Mesenchymal stem cell (in vitro differentiated cells and primary cell): ENCODE measurements at regions not wholly inside any gene's neighbourhood (a gene's known extent, or its start where the extent isn't known, plus 50 kb on each side); places are given as distances from the start of the nearest gene placed in this dataset.

ENCODE experiments used
- DNase-seq: peaks from one replicate; pipeline ENCODE4 v3.0.0-alpha.2; 2013
- H2AFZ ChIP-seq: one replicate; pipeline ENCODE4 v1.6.1; 2013; ENCODE audit warnings: low read depth, mild to moderate bottlenecking, control low read depth, inconsistent platforms, low read length, moderate library complexity
- H2AK5ac ChIP-seq: 2 replicates; pipeline ENCODE4 v1.6.1; 2013; ENCODE audit warnings: low read length, moderate library complexity, mild to moderate bottlenecking, inconsistent platforms; ENCODE audit not compliant: severe bottlenecking
- H2BK120ac ChIP-seq: one replicate; pipeline ENCODE4 v1.6.1; 2013; ENCODE audit warnings: low read depth, mild to moderate bottlenecking, inconsistent platforms, low read length, moderate library complexity
- H2BK12ac ChIP-seq, 2 experiments: one replicate each; pipeline ENCODE4 v1.6.1; 2013; ENCODE audit warnings: inconsistent platforms in 2 of 2, low read length in 2 of 2, mild to moderate bottlenecking in 2 of 2, moderate library complexity in 2 of 2, control low read depth in 1 of 2
- H2BK15ac ChIP-seq: one replicate; pipeline ENCODE4 v1.6.1; 2013; ENCODE audit warnings: mild to moderate bottlenecking, low read depth, inconsistent platforms; ENCODE audit not compliant: poor library complexity, severe bottlenecking
- H2BK5ac ChIP-seq: 2 replicates; pipeline ENCODE4 v1.6.1; 2013; ENCODE audit warnings: low read depth, mild to moderate bottlenecking, low read length, control low read depth, inconsistent platforms; ENCODE audit not compliant: poor library complexity, severe bottlenecking
- H3K14ac ChIP-seq, 2 experiments: one replicate each; pipeline ENCODE4 v1.6.1; 2013; ENCODE audit warnings: inconsistent platforms in 2 of 2, low read length in 2 of 2, control low read depth in 1 of 2, mild to moderate bottlenecking in 1 of 2, moderate library complexity in 1 of 2
- H3K18ac ChIP-seq, 2 experiments: one replicate each; pipeline ENCODE4 v1.6.1; 2013; ENCODE audit warnings: inconsistent platforms in 2 of 2, low read length in 2 of 2, control low read depth in 1 of 2, low read depth in 1 of 2, mild to moderate bottlenecking in 1 of 2
- H3K23ac ChIP-seq, 2 experiments: one replicate each; pipeline ENCODE4 v1.6.1; 2013; ENCODE audit warnings: inconsistent platforms in 2 of 2, low read length in 2 of 2, mild to moderate bottlenecking in 2 of 2, moderate library complexity in 2 of 2, control low read depth in 1 of 2
- H3K27ac ChIP-seq: 2 replicates; pipeline ENCODE4 v1.5.1; 2013; ENCODE audit warnings: mild to moderate bottlenecking, moderate library complexity, low read length, control low read depth, inconsistent platforms; ENCODE audit not compliant: poor library complexity, severe bottlenecking
- H3K27me3 ChIP-seq, 2 experiments: 2 replicates each; pipeline versions ENCODE4 v1.6.1 to v1.7.0; 2013; ENCODE audit warnings: low read length in 2 of 2, mild to moderate bottlenecking in 2 of 2, moderate library complexity in 2 of 2, control low read depth in 1 of 2, inconsistent platforms in 1 of 2; ENCODE audit not compliant: control insufficient read depth in 1 of 2, insufficient read depth in 1 of 2
- H3K36me3 ChIP-seq, 2 experiments: 2 replicates each; pipeline versions ENCODE4 v1.6.1 to v1.7.0; 2013; ENCODE audit warnings: low read length in 2 of 2, control low read depth in 1 of 2, inconsistent platforms in 1 of 2, low read depth in 1 of 2, mild to moderate bottlenecking in 1 of 2; ENCODE audit not compliant: insufficient read depth in 2 of 2, control insufficient read depth in 1 of 2
- H3K4ac ChIP-seq, 2 experiments: one replicate each; pipeline ENCODE4 v1.6.1; 2013; ENCODE audit warnings: inconsistent platforms in 2 of 2, low read length in 2 of 2, mild to moderate bottlenecking in 2 of 2, moderate library complexity in 2 of 2, control low read depth in 1 of 2, low read depth in 1 of 2
- H3K4me1 ChIP-seq: 2 replicates; pipeline ENCODE4 v1.6.1; 2013; ENCODE audit warnings: low read depth, low read length, control low read depth; ENCODE audit not compliant: control insufficient read depth, insufficient read depth
- H3K4me2 ChIP-seq: 2 replicates; pipeline ENCODE4 v1.6.1; 2013; ENCODE audit warnings: low read length, mild to moderate bottlenecking, inconsistent platforms; ENCODE audit not compliant: poor library complexity, severe bottlenecking
- H3K4me3 ChIP-seq, 2 experiments: 2 replicates each; pipeline versions ENCODE4 v1.5.1 to v1.7.0; 2013; ENCODE audit warnings: low read length in 2 of 2, mild to moderate bottlenecking in 2 of 2, control low read depth in 1 of 2, low read depth in 1 of 2; ENCODE audit not compliant: insufficient read depth in 1 of 2
- H3K79me1 ChIP-seq: replicated peaks from 2 replicates; pipeline ENCODE4 v1.6.1; 2013; ENCODE audit warnings: mild to moderate bottlenecking, control low read depth, low read length, inconsistent platforms; ENCODE audit not compliant: poor library complexity, severe bottlenecking
- H3K9ac ChIP-seq: 2 replicates; pipeline ENCODE4 v1.7.0; 2013; ENCODE audit warnings: mild to moderate bottlenecking, low read length, moderate library complexity
- H3K9me3 ChIP-seq: 2 replicates; pipeline ENCODE4 v1.7.0; 2013; ENCODE audit warnings: mild to moderate bottlenecking, low read length; ENCODE audit not compliant: control insufficient read depth
- H4K8ac ChIP-seq: one replicate; pipeline ENCODE4 v1.6.1; 2013; ENCODE audit warnings: inconsistent platforms, mild to moderate bottlenecking, low read length, moderate library complexity
- H4K91ac ChIP-seq: one replicate; pipeline ENCODE4 v1.6.1; 2013; ENCODE audit warnings: mild to moderate bottlenecking, low read length, inconsistent platforms
- WGBS: methylation state at CpG from one replicate; pipeline ENCODE4 v1.1.7; 2013; ENCODE audit warnings: mixed read lengths; 5-methylcytosine and 5-hydroxymethylcytosine counted together

DNA sequence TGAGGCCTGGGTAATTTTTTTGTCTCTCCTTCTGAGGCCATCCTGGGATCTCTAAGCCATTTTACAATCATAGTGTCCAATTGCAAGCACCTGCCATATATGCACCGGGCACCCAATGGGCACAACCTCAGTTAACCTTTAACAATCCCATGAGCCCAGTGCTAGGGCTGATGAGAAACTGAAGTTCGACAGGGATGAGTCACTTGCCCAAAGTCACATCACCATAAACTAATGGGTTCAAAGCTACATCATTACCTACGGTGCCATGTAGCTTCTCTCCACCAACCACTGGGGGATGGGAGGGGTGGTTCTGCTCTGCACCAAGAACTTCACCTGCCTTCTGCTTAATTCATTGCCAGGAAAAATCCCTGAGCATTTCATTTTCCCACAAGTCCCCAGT lies 95.8 kb upstream of the ZNF716 start:
- Histone ChIP-seq H2AFZ (no peak overlapping the region), H4K8ac (no peak overlapping the region), H3K4ac (no peak overlapping the region), H3K9me3 (peaks cover 7% of the 10 kb centered on the region), H3K27me3 (no peaks in the 10 kb centered on the region), H3K27ac (no peak overlapping the region), H3K36me3 (no peaks in the 10 kb centered on the region), H3K14ac (no peak overlapping the region), H3K9ac (no peak overlapping the region), H3K4me3 (no peak overlapping the region), H3K23ac (no peak overlapping the region), H2BK12ac (no peak overlapping the region), H3K79me1 (no peaks in the 10 kb centered on the region), H2AK5ac (no peak overlapping the region), H3K4me2 (no peak overlapping the region), H2BK120ac (no peak overlapping the region), H2BK15ac (no peak overlapping the region), H4K91ac (no peak overlapping the region), H3K18ac (no peak overlapping the region), H3K4me1 (no peaks in the 10 kb centered on the region), H2BK5ac (no peak overlapping the region)
- DNase-seq = no peak
- 77% methylated on average over 3 of the region's 3 CpGs for WGBS

DNA sequence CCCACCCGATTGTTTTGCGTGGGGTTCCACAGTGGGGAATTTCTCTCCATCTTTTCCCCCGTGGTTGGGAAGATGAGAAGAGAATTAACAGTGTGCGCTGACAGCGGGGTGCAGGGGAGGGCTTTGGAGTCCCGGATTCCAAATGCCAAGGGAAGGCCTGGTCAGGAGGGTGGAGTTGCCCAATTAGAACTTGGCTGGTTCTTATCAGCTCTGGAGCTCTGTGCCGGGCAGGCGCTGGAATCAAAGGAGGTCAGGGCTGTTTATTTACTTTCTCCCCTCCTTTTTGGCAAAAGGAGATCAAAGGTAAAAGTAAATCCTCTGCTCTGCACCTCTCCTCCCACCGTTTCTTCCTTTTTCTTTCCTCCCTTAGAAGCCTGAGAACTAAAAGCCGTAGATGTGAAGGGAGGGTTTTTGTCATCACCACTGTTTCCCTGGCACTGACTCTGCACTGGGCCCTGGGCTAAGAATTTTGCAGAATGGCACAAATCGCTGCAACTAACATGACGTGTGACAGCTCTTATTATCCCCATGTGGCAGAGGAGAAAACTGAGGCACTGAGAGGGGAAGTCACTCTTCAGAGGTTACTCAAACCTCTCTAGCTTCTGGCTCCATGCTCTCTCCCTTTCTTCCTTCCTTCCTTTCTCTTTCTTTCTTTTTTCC lies 95.2 kb upstream of the ZNF716 start:
- H2BK12ac ChIP-seq = no peak overlapping the region
- no peak overlapping the region for H2AFZ ChIP-seq
- H3K23ac ChIP-seq = no peak overlapping the region
- no peak overlapping the region for H3K9ac ChIP-seq
- WGBS = 79% methylated on average over 11 of the region's 12 CpGs
- H3K18ac ChIP-seq = no peak overlapping the region
- H2BK15ac ChIP-seq = no peak overlapping the region
- no peak for DNase-seq
- H2BK120ac ChIP-seq = no peak overlapping the region
- no peak overlapping the region for H3K4me3 ChIP-seq
- no peak overlapping the region for H2BK5ac ChIP-seq
- H3K79me1 ChIP-seq = no peaks in the 10 kb centered on the region
- no peak overlapping the region for H3K4me2 ChIP-seq
- no peak overlapping the region for H4K8ac ChIP-seq
- H3K4ac ChIP-seq = no peak overlapping the region
- no peaks in the 10 kb centered on the region for H3K27me3 ChIP-seq
- no peak overlapping the region for H2AK5ac ChIP-seq
- peaks cover 8% of the 10 kb centered on the region for H3K9me3 ChIP-seq
- no peak overlapping the region for H3K27ac ChIP-seq
- H3K36me3 ChIP-seq = no peaks in the 10 kb centered on the region
- no peak overlapping the region for H3K14ac ChIP-seq
- H4K91ac ChIP-seq = no peak overlapping the region
- no peaks in the 10 kb centered on the region for H3K4me1 ChIP-seq

GRCh38 chr7:57361406-57361805 lies 88.6 kb upstream of the ZNF716 start:
- H4K91ac ChIP-seq = no peak overlapping the region
- H3K4me1 ChIP-seq = no peaks in the 10 kb centered on the region
- no peak overlapping the region for H2BK5ac ChIP-seq
- H2AFZ ChIP-seq = no peak overlapping the region
- no peak overlapping the region for H3K23ac ChIP-seq
- no peak overlapping the region for H3K4me2 ChIP-seq
- H2BK12ac ChIP-seq = no peak overlapping the region
- no peak overlapping the region for H4K8ac ChIP-seq
- no peaks in the 10 kb centered on the region for H3K36me3 ChIP-seq
- H3K27me3 ChIP-seq = no peaks in the 10 kb centered on the region
- no peak overlapping the region for H3K27ac ChIP-seq
- H3K9me3 ChIP-seq = peaks cover 16% of the 10 kb centered on the region
- H2BK15ac ChIP-seq = no peak overlapping the region
- H2AK5ac ChIP-seq = no peak overlapping the region
- no peak overlapping the region for H3K18ac ChIP-seq
- no peak for DNase-seq
- H3K4ac ChIP-seq = no peak overlapping the region
- H3K4me3 ChIP-seq = no peak overlapping the region
- H3K79me1 ChIP-seq = no peaks in the 10 kb centered on the region
- H2BK120ac ChIP-seq = no peak overlapping the region
- H3K14ac ChIP-seq = no peak overlapping the region
- H3K9ac ChIP-seq = no peak overlapping the region
- WGBS = 76% methylated on average over 2 of the region's 2 CpGs

DNA sequence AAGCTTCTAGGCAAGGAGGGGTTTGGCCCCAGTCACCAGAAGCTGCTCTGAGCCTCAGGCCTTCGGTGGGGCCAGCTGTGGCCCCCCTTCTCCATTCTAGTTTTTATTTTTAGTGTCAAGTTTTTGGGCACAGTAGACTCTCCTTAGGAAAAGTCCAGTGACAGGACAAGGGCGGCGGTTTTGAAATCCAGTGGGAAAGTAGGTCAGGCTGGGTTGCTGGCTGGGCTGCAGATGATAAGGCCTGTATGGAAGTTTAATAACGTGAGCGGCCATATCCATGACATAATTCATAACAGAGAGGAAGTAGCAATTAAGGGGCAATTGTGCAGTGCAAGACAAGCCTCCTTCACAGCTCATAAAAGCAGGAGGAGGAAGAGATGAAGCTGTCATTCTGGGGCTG lies 87.1 kb upstream of the ZNF716 start:
- Histone ChIP-seq H3K27me3 (no peaks in the 10 kb centered on the region), H3K79me1 (no peaks in the 10 kb centered on the region), H2BK12ac (no peak overlapping the region), H3K4me2 (no peak overlapping the region), H3K9me3 (peaks cover 14% of the 10 kb centered on the region), H2BK120ac (no peak overlapping the region), H3K9ac (no peak overlapping the region), H2BK5ac (no peak overlapping the region), H3K4me1 (no peaks in the 10 kb centered on the region), H4K91ac (no peak overlapping the region), H3K4ac (no peak overlapping the region), H3K18ac (no peak overlapping the region), H2AK5ac (no peak overlapping the region), H2BK15ac (no peak overlapping the region), H3K23ac (no peak overlapping the region), H4K8ac (no peak overlapping the region), H2AFZ (no peak overlapping the region), H3K36me3 (no peaks in the 10 kb centered on the region), H3K4me3 (no peak overlapping the region), H3K27ac (no peak overlapping the region), H3K14ac (no peak overlapping the region)
- DNase-seq = no peak
- 67% methylated on average over 5 of the region's 5 CpGs for WGBS
